Suprapubic skin (tissue), 4 donors: ENCODE measurements at regions not wholly inside any gene's neighbourhood (a gene's known extent, or its start where the extent isn't known, plus 50 kb on each side); places are given as distances from the start of the nearest gene placed in this dataset.

Experiments used
- DNase-seq, 2 donors: peaks; one replicate each; pipeline ENCODE4 v3.0.0-alpha.2; 2019; ENCODE audit warnings: low spot score in 2 of 2
- H3K27ac ChIP-seq: fragments of 200-600 bp; sonication (generic); one replicate; pipeline ENCODE4 v1.5.1; 2019
- H3K27me3 ChIP-seq: fragments of 200-600 bp; sonication (generic); one replicate; pipeline ENCODE4 v1.5.1; 2019
- H3K36me3 ChIP-seq: fragments of 200-600 bp; sonication (generic); one replicate; pipeline ENCODE4 v1.5.1; 2019
- H3K4me1 ChIP-seq: fragments of 200-600 bp; sonication (generic); one replicate; pipeline ENCODE4 v1.5.1; 2019
- H3K4me3 ChIP-seq: fragments of 200-600 bp; sonication (generic); one replicate; pipeline ENCODE4 v1.5.1; 2019; ENCODE audit warnings: mild to moderate bottlenecking
- H3K9me3 ChIP-seq: fragments of 200-600 bp; sonication (generic); one replicate; pipeline ENCODE4 v1.5.1; 2019
- EP300 ChIP-seq: sonication (generic); formaldehyde crosslinking; IDR thresholded peaks from one replicate; pipeline ENCODE4 v1.6.1; 2017; ENCODE audit warnings: antibody characterized with exemption
- POLR2A ChIP-seq, 2 donors: fragments of 450-650 bp; IDR thresholded peaks; one replicate each; pipeline ENCODE4 v1.6.1; 2017; ENCODE audit warnings: antibody characterized with exemption in 2 of 2, mild to moderate bottlenecking in 2 of 2, moderate library complexity in 2 of 2
- POLR2AphosphoS5 ChIP-seq, 3 donors: sonication (generic); formaldehyde crosslinking; IDR thresholded peaks; one replicate each; pipeline ENCODE4 v1.6.1; 2017; ENCODE audit warnings: antibody characterized with exemption in 3 of 3
- WGBS: methylation state at CpG from one replicate; pipeline ENCODE4 v1.1.5; 2018; 5-methylcytosine and 5-hydroxymethylcytosine counted together
- TF ChIP-seq, protein P1 (sequence below), 2 donors: fragments of 200-600 bp in 1 of 2; fragments of 450-650 bp in 1 of 2; sonication (generic) in 1 of 2; IDR thresholded peaks; one replicate each; pipeline ENCODE4 v1.5.1; 2016 to 2019; ENCODE audit warnings: antibody characterized with exemption in 2 of 2, mild to moderate bottlenecking in 1 of 2, moderate library complexity in 1 of 2

DNA sequence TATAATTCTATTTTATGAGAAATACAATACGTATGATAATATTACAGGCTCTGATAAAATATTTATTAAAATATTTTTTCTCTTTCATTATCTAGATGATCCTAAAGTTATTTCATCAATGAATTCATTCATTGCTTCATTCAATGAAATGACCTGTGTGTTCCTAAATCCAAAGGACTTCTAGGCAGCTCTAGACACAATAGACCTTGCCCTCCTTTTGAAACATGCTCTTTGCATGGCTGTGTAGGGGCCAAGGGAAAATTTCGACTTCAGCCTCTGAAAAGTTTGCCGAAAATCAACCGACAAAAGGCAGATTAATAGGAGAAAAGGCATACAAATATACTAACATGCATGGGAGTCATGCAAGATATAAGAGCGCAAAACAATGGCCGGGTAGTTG, 402.0 kb downstream of the ELAVL2 start:
- no peak overlapping the region for H3K4me3 ChIP-seq
- no peak overlapping the region for H3K27ac ChIP-seq
- H3K27me3 ChIP-seq = no peaks in the 10 kb centered on the region
- 95% methylated on average over 6 of the region's 6 CpGs for WGBS
- no peaks in the 10 kb centered on the region for H3K4me1 ChIP-seq
- H3K9me3 ChIP-seq = no peaks in the 10 kb centered on the region
- H3K36me3 ChIP-seq = no peaks in the 10 kb centered on the region
- TF ChIP-seq POLR2A (IDR thresholded peaks at IDR 0.05) (no peak), EP300 (no peak), POLR2AphosphoS5 (IDR thresholded peaks at IDR 0.05) (no peak)
- TF ChIP-seq, protein P1, sequence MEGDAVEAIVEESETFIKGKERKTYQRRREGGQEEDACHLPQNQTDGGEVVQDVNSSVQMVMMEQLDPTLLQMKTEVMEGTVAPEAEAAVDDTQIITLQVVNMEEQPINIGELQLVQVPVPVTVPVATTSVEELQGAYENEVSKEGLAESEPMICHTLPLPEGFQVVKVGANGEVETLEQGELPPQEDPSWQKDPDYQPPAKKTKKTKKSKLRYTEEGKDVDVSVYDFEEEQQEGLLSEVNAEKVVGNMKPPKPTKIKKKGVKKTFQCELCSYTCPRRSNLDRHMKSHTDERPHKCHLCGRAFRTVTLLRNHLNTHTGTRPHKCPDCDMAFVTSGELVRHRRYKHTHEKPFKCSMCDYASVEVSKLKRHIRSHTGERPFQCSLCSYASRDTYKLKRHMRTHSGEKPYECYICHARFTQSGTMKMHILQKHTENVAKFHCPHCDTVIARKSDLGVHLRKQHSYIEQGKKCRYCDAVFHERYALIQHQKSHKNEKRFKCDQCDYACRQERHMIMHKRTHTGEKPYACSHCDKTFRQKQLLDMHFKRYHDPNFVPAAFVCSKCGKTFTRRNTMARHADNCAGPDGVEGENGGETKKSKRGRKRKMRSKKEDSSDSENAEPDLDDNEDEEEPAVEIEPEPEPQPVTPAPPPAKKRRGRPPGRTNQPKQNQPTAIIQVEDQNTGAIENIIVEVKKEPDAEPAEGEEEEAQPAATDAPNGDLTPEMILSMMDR (IDR thresholded peaks at IDR 0.05) = no peak
- DNase-seq = no peak

DNA sequence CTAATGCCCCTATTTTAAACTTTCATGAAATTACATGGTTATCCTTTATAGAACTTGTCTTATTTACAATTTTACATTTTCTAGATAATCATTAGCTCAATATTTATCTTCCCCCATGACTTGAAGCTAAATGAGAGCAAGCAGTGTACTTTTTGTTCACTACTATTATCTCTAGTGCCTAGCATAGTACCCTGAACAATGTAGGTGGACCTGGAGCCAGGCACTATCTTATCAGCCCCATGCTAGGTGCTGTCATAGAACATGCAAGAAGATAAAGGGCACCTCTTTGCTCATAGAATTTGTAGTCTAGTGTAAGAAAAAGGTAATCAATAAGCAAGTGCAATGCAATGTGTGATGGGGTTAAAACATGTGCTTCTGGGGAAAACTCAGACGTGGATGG, 399.9 kb downstream of the ELAVL2 start:
- Histone ChIP-seq H3K9me3 (peaks cover 1% of the 10 kb centered on the region), H3K4me1 (no peaks in the 10 kb centered on the region), H3K4me3 (no peak overlapping the region), H3K27me3 (no peaks in the 10 kb centered on the region), H3K36me3 (no peaks in the 10 kb centered on the region), H3K27ac (no peak overlapping the region)
- DNase-seq = no peak
- TF ChIP-seq, protein P1 (IDR thresholded peaks at IDR 0.05) = no peak
- no peak for TF ChIP-seq EP300
- TF ChIP-seq POLR2AphosphoS5 (IDR thresholded peaks at IDR 0.05) = no peak
- TF ChIP-seq POLR2A (IDR thresholded peaks at IDR 0.05) = no peak
- 92% methylated on average over 1 of the region's 1 CpG for WGBS

DNA sequence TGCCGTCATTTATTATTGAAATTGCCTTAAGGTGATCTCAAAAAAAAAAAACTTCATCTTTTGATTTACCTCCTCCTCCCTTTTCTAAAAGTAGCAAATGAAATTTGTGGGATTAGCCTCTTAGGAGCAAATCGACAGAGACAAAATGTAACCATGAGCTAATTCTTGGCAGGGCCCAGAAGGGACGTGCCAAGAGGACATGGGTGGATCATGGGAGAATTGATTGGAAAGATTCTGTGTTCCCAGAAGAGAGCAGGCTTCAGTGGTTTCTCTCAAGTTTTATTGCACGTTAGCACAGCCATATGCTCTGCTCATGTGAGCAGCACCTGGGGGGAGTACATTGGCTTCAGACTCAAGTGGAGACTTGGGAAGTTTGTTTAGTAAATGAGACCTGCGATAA, 394.6 kb downstream of the ELAVL2 start:
- DNase-seq = no peak
- no peaks in the 10 kb centered on the region for H3K4me1 ChIP-seq
- TF ChIP-seq POLR2AphosphoS5 (IDR thresholded peaks at IDR 0.05) (no peak), POLR2A (IDR thresholded peaks at IDR 0.05) (no peak), EP300 (no peak)
- TF ChIP-seq, protein P1 (IDR thresholded peaks at IDR 0.05) = no peak
- no peak overlapping the region for H3K27ac ChIP-seq
- no peaks in the 10 kb centered on the region for H3K36me3 ChIP-seq
- no peaks in the 10 kb centered on the region for H3K27me3 ChIP-seq
- H3K9me3 ChIP-seq = peaks cover 7% of the 10 kb centered on the region
- WGBS = 45% methylated on average over 5 of the region's 5 CpGs
- H3K4me3 ChIP-seq = no peak overlapping the region

DNA sequence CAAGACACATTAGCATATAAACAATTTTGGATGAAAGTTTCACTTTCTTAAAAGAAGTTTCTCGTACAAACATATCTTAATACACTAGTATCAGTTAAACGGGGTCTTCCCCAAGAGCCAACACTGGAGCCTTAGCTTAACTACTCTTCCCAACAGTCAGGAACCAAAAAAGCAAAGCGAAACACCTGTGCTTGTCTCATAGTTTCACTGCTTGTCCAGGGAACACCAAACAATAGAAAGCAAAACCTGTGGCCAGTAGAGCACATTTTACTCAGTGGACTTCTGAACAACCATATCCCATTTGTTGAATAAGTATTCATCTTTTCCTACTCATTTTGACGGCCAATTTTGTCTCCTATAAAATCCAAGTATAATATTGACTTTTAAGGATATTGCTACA, 391.4 kb downstream of the ELAVL2 start:
- no peaks in the 10 kb centered on the region for H3K36me3 ChIP-seq
- no peak overlapping the region for H3K27ac ChIP-seq
- no peak for DNase-seq
- no peaks in the 10 kb centered on the region for H3K4me1 ChIP-seq
- peaks cover 7% of the 10 kb centered on the region for H3K9me3 ChIP-seq
- H3K4me3 ChIP-seq = no peak overlapping the region
- H3K27me3 ChIP-seq = no peaks in the 10 kb centered on the region
- 89% methylated on average over 4 of the region's 4 CpGs for WGBS
- TF ChIP-seq EP300 (no peak), POLR2AphosphoS5 (IDR thresholded peaks at IDR 0.05) (no peak), POLR2A (IDR thresholded peaks at IDR 0.05) (no peak)
- TF ChIP-seq, protein P1 (IDR thresholded peaks at IDR 0.05) = no peak

DNA sequence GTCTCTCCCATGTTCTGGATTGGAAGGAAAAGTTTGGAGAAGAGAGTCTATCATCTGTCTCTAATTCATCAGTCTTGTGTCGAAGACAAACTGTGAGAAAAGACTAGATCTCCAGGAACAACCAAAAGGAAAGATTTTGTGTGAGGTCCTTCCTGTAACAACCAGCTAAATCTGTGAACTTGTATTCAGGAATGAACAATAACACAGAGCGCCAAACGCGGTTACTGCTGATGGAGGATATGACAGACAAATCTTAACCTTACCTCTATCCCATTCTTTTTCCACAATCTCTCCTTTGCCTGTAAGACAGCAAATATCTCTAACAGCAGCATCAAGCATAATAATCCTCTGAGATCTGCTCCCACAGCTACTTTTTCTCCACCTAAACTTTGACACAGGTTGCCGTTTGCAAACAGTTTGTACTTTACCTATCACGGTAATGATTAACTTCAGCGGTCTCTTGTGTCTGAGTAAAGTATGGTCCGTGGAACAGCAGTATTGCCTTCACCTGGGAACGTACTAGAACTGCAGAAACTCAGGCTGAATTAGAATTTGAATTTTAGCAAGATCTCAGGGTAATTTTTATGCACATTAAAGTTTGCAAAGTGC, 387.6 kb downstream of the ELAVL2 start:
- TF ChIP-seq POLR2AphosphoS5 (IDR thresholded peaks at IDR 0.05) (no peak), EP300 (no peak), POLR2A (IDR thresholded peaks at IDR 0.05) (no peak)
- TF ChIP-seq, protein P1 (IDR thresholded peaks at IDR 0.05) = no peak

More for the DNA sequence above, 387.6 kb downstream of the ELAVL2 start:
- Histone ChIP-seq H3K27me3 (no peaks in the 10 kb centered on the region), H3K4me1 (no peaks in the 10 kb centered on the region), H3K36me3 (no peaks in the 10 kb centered on the region), H3K4me3 (no peak overlapping the region), H3K9me3 (no peaks in the 10 kb centered on the region), H3K27ac (no peak overlapping the region)
- no peak for DNase-seq
- WGBS = 94% methylated on average over 9 of the region's 9 CpGs
